Neural cell (in vitro differentiated cells): ENCODE measurements at regions not wholly inside any gene's neighbourhood (a gene's known extent, or its start where the extent isn't known, plus 50 kb on each side); places are given as distances from the start of the nearest gene placed in this dataset.

ENCODE experiments used
- H2AFZ ChIP-seq: fragments of 200-600, 300-800 bp; sonication (generic), shearing (Covaris generic); 2 replicates; pipeline ENCODE4 v1.6.0; 2014; ENCODE audit warnings: low read depth, mild to moderate bottlenecking, antibody characterized with exemption, low read length, moderate library complexity
- H3F3A ChIP-seq: fragments of 200-600 bp; shearing (Covaris generic); 2 replicates; pipeline ENCODE4 v1.6.1; 2016; ENCODE audit warnings: mild to moderate bottlenecking, moderate library complexity, mixed read lengths, antibody characterized with exemption, low read length; ENCODE audit not compliant: insufficient read depth, poor library complexity, severe bottlenecking
- H3K27ac ChIP-seq: fragments of 200-600, 300-800 bp; sonication (generic), shearing (Covaris generic); 2 replicates; pipeline ENCODE4 v1.5.1; 2014; ENCODE audit warnings: mild to moderate bottlenecking, low read length, moderate library complexity
- H3K27me3 ChIP-seq: fragments of 300-800, 200-600 bp; sonication (generic), shearing (Covaris generic); 2 replicates; pipeline ENCODE4 v1.6.0; 2014; ENCODE audit warnings: mild to moderate bottlenecking, low read depth, low read length, moderate library complexity; ENCODE audit not compliant: insufficient read depth
- H3K36me3 ChIP-seq: fragments of 300-800, 200-600 bp; sonication (generic), shearing (Covaris generic); 2 replicates; pipeline ENCODE4 v1.5.1; 2014; ENCODE audit warnings: mild to moderate bottlenecking, antibody characterized with exemption, low read length, moderate library complexity; ENCODE audit not compliant: insufficient read depth
- H3K4me2 ChIP-seq: fragments of 300-800, 200-600 bp; sonication (generic), shearing (Covaris generic); 2 replicates; pipeline ENCODE4 v1.6.0; 2014; ENCODE audit warnings: mild to moderate bottlenecking, low read length
- H3K4me3 ChIP-seq: fragments of 300-800, 200-600 bp; sonication (generic), shearing (Covaris generic); 2 replicates; pipeline ENCODE4 v1.5.1; 2014; ENCODE audit warnings: mild to moderate bottlenecking, low read length, moderate library complexity
- H3K79me2 ChIP-seq: fragments of 200-600 bp; shearing (Covaris generic); replicated peaks from 2 replicates; pipeline ENCODE4 v1.6.0; 2014; ENCODE audit warnings: mild to moderate bottlenecking, low read length, moderate library complexity; ENCODE audit not compliant: insufficient read depth
- H3K9ac ChIP-seq: fragments of 300-800, 200-600 bp; sonication (generic), shearing (Covaris generic); 2 replicates; pipeline ENCODE4 v1.6.1; 2016; ENCODE audit warnings: mild to moderate bottlenecking, low read length, mixed read lengths
- H3K9me2 ChIP-seq: fragments of 200-600 bp; shearing (Covaris generic); 2 replicates; pipeline ENCODE4 v1.6.1; 2016; ENCODE audit warnings: mild to moderate bottlenecking, low read length, mixed read lengths; ENCODE audit not compliant: insufficient read depth
- H3K9me3 ChIP-seq: fragments of 200-600, 300-800 bp; sonication (generic), shearing (Covaris generic); 2 replicates; pipeline ENCODE4 v1.6.1; 2016; ENCODE audit warnings: mild to moderate bottlenecking, mixed run types, low read length, moderate library complexity, mixed read lengths
- H4K20me1 ChIP-seq: fragments of 200-600 bp; shearing (Covaris generic); 2 replicates; pipeline ENCODE4 v1.6.1; 2016; ENCODE audit warnings: mild to moderate bottlenecking, mixed run types; ENCODE audit not compliant: insufficient read depth
- CTCF ChIP-seq: fragments of 450-650 bp; IDR thresholded peaks from 2 replicates; pipeline ENCODE4 v1.5.1; 2014; ENCODE audit warnings: antibody characterized with exemption, mild to moderate bottlenecking, moderate library complexity; ENCODE audit not compliant: poor library complexity, severe bottlenecking
- EP300 ChIP-seq: fragments of 450-650 bp; conservative IDR thresholded peaks from 2 replicates; pipeline ENCODE4 v1.6.1; 2014; ENCODE audit warnings: antibody characterized with exemption, mild to moderate bottlenecking, moderate library complexity; ENCODE audit not compliant: poor library complexity, severe bottlenecking
- EZH2 ChIP-seq: fragments of 200-600, 300-800 bp; shearing (Covaris generic), sonication (generic); IDR thresholded peaks from 2 replicates; pipeline ENCODE4 v1.6.1; 2014; ENCODE audit warnings: antibody characterized with exemption, low read length, borderline replicate concordance, mild to moderate bottlenecking; ENCODE audit not compliant: insufficient read depth, poor library complexity, severe bottlenecking
- MXI1 ChIP-seq: fragments of 450-650 bp; conservative IDR thresholded peaks from 2 replicates; pipeline ENCODE4 v1.6.1; 2014; ENCODE audit warnings: antibody characterized with exemption, mild to moderate bottlenecking; ENCODE audit not compliant: poor library complexity, severe bottlenecking
- POLR2AphosphoS5 ChIP-seq: IDR thresholded peaks from 2 replicates; pipeline ENCODE4 v1.6.1; 2012
- RAD21 ChIP-seq: fragments of 450-650 bp; conservative IDR thresholded peaks from 2 replicates; pipeline ENCODE4 v1.6.1; 2014; ENCODE audit warnings: antibody characterized with exemption, mild to moderate bottlenecking, moderate library complexity
- REST ChIP-seq: IDR thresholded peaks from 2 replicates; pipeline ENCODE4 v1.6.1; 2012; ENCODE audit warnings: borderline replicate concordance
- SMC3 ChIP-seq: fragments of 450-650 bp; conservative IDR thresholded peaks from 2 replicates; pipeline ENCODE4 v1.6.1; 2014; ENCODE audit warnings: antibody characterized with exemption, mild to moderate bottlenecking, moderate library complexity; ENCODE audit not compliant: poor library complexity
- TAF1 ChIP-seq: IDR thresholded peaks from 2 replicates; pipeline ENCODE4 v1.6.1; 2012; ENCODE audit warnings: low read depth

GRCh38 chr3:64459711-64460110, 228.1 kb downstream of the ADAMTS9 start:
- Histone ChIP-seq H2AFZ (no peak overlapping the region), H3K36me3 (no peaks in the 10 kb centered on the region), H3K9me2 (no peaks in the 10 kb centered on the region), H3K79me2 (no peaks in the 10 kb centered on the region), H3F3A (no peaks in the 10 kb centered on the region), H3K27ac (peak overlapping the region; percentile 10), H4K20me1 (no peaks in the 10 kb centered on the region), H3K4me2 (no peak overlapping the region), H3K27me3 (no peaks in the 10 kb centered on the region), H3K9me3 (no peaks in the 10 kb centered on the region), H3K4me3 (peak overlapping the region; percentile 14), H3K9ac (no peak overlapping the region)
- TF ChIP-seq POLR2AphosphoS5, result no peak
- TF ChIP-seq TAF1, result no peak
- no peak for TF ChIP-seq CTCF
- TF ChIP-seq RAD21, result no peak
- TF ChIP-seq SMC3, result no peak
- TF ChIP-seq REST, result no peak
- no peak for TF ChIP-seq MXI1
- no peak for TF ChIP-seq EP300
- TF ChIP-seq EZH2, result no peak

GRCh38 chr3:64457811-64458210, 230.0 kb downstream of the ADAMTS9 start:
- Histone ChIP-seq H3F3A (no peaks in the 10 kb centered on the region), H3K9me2 (no peaks in the 10 kb centered on the region), H3K9ac (no peak overlapping the region), H3K9me3 (no peaks in the 10 kb centered on the region), H3K36me3 (no peaks in the 10 kb centered on the region), H4K20me1 (no peaks in the 10 kb centered on the region), H3K79me2 (no peaks in the 10 kb centered on the region), H3K4me2 (no peak overlapping the region), H2AFZ (no peak overlapping the region), H3K27me3 (no peaks in the 10 kb centered on the region), H3K27ac (no peak overlapping the region), H3K4me3 (no peak overlapping the region)
- TF ChIP-seq EZH2, result no peak
- TF ChIP-seq TAF1, result no peak
- no peak for TF ChIP-seq EP300
- TF ChIP-seq RAD21, result no peak
- no peak for TF ChIP-seq CTCF
- TF ChIP-seq MXI1, result no peak
- TF ChIP-seq SMC3, result no peak
- TF ChIP-seq POLR2AphosphoS5, result no peak
- no peak for TF ChIP-seq REST
